Common myeloid progenitor, CD34-positive (primary cell): ENCODE measurements at regions not wholly inside any gene's neighbourhood (a gene's known extent, or its start where the extent isn't known, plus 50 kb on each side); places are given as distances from the start of the nearest gene placed in this dataset.

Experiments used
- CTCF ChIA-PET: fragments of 350-600 bp; sonication (Branson Sonifier 250); formaldehyde crosslinking; loops from one replicate; lab custom pipeline; 2021; ENCODE audit warnings: antibody characterized with exemption; lab: Charles Lee
- POLR2A ChIA-PET: fragments of 350-600 bp; sonication (Branson Sonifier 250); formaldehyde crosslinking; loops from one replicate; lab custom pipeline; 2021; ENCODE audit warnings: antibody characterized with exemption; lab: Charles Lee
- DNase-seq, 3 donors: peaks; one replicate each; pipeline versions ENCODE4 v3.0.0 to v3.0.0-alpha.2; 2013
- H3K27ac ChIP-seq, 2 experiments: 1 replicate in 1 of 2; 2 replicates in 1 of 2; pipeline ENCODE4 v1.7.0; 2013; ENCODE audit warnings: inconsistent platforms in 2 of 2, low read length in 2 of 2, mild to moderate bottlenecking in 2 of 2, low read depth in 1 of 2, moderate library complexity in 1 of 2; ENCODE audit not compliant: severe bottlenecking in 2 of 2, insufficient read depth in 1 of 2, poor library complexity in 1 of 2
- H3K27me3 ChIP-seq, 5 experiments: replicated peaks in 2 of 5; 1 replicate in 3 of 5; 2 replicates in 2 of 5; pipeline versions ENCODE4 v1.6.1 to v1.7.0; 2013; ENCODE audit warnings: low read length in 4 of 5, mild to moderate bottlenecking in 2 of 5, moderate library complexity in 2 of 5, inconsistent platforms in 1 of 5; ENCODE audit not compliant: insufficient read depth in 5 of 5, control insufficient read depth in 4 of 5
- H3K36me3 ChIP-seq, 4 experiments: 1 replicate in 2 of 4; 2 replicates in 2 of 4; pipeline versions ENCODE4 v1.6.1 to v1.7.0; 2013; ENCODE audit warnings: low read length in 3 of 4, control low read depth in 1 of 4, mild to moderate bottlenecking in 1 of 4; ENCODE audit not compliant: control insufficient read depth in 4 of 4, insufficient read depth in 4 of 4
- H3K4me1 ChIP-seq, 4 experiments: 1 replicate in 3 of 4; 2 replicates in 1 of 4; pipeline versions ENCODE4 v1.6.1 to v1.7.1; 2013; ENCODE audit warnings: low read length in 3 of 4, mild to moderate bottlenecking in 3 of 4, control low read depth in 1 of 4, inconsistent platforms in 1 of 4, moderate library complexity in 1 of 4; ENCODE audit not compliant: control insufficient read depth in 4 of 4, insufficient read depth in 4 of 4; ENCODE audit errors: control extremely low read depth in 1 of 4
- H3K4me3 ChIP-seq, 7 experiments: 1 replicate in 4 of 7; 2 replicates in 3 of 7; pipeline versions ENCODE4 v1.5.1 to v1.7.0; 2013; ENCODE audit warnings: mild to moderate bottlenecking in 7 of 7, low read length in 6 of 7, moderate library complexity in 6 of 7, inconsistent platforms in 2 of 7, low read depth in 2 of 7, control low read depth in 1 of 7; ENCODE audit not compliant: insufficient read depth in 4 of 7, control insufficient read depth in 1 of 7; ENCODE audit errors: extremely low read depth in 1 of 7
- H3K9me3 ChIP-seq, 5 experiments: 1 replicate in 4 of 5; 2 replicates in 1 of 5; pipeline versions ENCODE4 v1.6.1 to v1.7.1; 2013; ENCODE audit warnings: low read length in 4 of 5, mild to moderate bottlenecking in 2 of 5, inconsistent platforms in 1 of 5, low read depth in 1 of 5, moderate library complexity in 1 of 5; ENCODE audit not compliant: control insufficient read depth in 4 of 5, insufficient read depth in 2 of 5; ENCODE audit errors: control extremely low read depth in 1 of 5
- WGBS: methylation state at CpG from one replicate; pipeline ENCODE4 v1.1.5; 2013; ENCODE audit not compliant: insufficient coverage; 5-methylcytosine and 5-hydroxymethylcytosine counted together

DNA sequence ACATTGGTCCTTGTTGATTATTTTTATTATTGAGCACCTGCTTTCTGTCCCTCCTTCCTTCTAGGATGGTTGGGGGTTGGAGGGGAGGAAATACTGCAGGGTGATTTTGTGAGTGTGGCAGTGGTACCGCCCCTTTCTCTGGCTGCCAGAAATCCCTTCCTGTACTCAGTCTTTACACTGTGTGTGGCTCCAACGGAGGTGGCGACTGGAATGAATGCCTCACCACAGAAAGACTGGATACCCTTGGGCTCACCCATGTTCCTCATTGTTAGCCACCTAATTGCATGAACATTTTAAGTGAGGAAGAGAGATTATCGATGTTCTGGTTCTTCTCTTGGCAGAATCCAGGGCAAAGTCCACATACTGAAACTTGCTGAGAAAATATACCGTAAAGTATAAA, 272.0 kb upstream of the E2F7 start:
- Histone ChIP-seq H3K27ac (no peak overlapping the region), H3K36me3 (no peaks in the 10 kb centered on the region), H3K4me3 (no peak overlapping the region), H3K4me1 (peaks cover 0 to 11% (median 0%) of the 10 kb centered on the region in 4 experiments), H3K27me3 (no peaks in the 10 kb centered on the region), H3K9me3 (no peaks in the 10 kb centered on the region)
- DNase-seq = no peak
- POLR2A ChIA-PET = no interaction called here
- CTCF ChIA-PET = no interaction called here
- WGBS = 74% methylated on average over 2 of the region's 5 CpGs

- no peaks in the 10 kb centered on the region for H3K27me3 ChIP-seq
- CTCF ChIA-PET = no interaction called here
- POLR2A ChIA-PET = no interaction called here
- peaks cover 0 to 11% (median 0%) of the 10 kb centered on the region in 4 experiments for H3K4me1 ChIP-seq
- no peak for DNase-seq
- H3K27ac ChIP-seq = no peak overlapping the region
- 100% methylated on average over 1 of the region's 2 CpGs for WGBS
- no peaks in the 10 kb centered on the region for H3K9me3 ChIP-seq
- H3K36me3 ChIP-seq = no peaks in the 10 kb centered on the region
- no peak overlapping the region for H3K4me3 ChIP-seq
These were observed 269.4 kb upstream of the E2F7 start for GRCh38 chr12:77334806-77335205.

GRCh38 chr12:77328326-77328725, 263.0 kb upstream of the E2F7 start:
- POLR2A ChIA-PET = no interaction called here
- Histone ChIP-seq H3K4me1 (peaks cover 0 to 17% (median 9%) of the 10 kb centered on the region in 4 experiments), H3K9me3 (no peaks in the 10 kb centered on the region), H3K27ac (no peak overlapping the region), H3K27me3 (peaks cover 3 to 26% (median 10%) of the 10 kb centered on the region in 5 experiments), H3K36me3 (no peaks in the 10 kb centered on the region), H3K4me3 (no peak overlapping the region)
- WGBS = 97% methylated on average over 5 of the region's 7 CpGs
- DNase-seq = no peak
- CTCF ChIA-PET = no interaction called here

DNA sequence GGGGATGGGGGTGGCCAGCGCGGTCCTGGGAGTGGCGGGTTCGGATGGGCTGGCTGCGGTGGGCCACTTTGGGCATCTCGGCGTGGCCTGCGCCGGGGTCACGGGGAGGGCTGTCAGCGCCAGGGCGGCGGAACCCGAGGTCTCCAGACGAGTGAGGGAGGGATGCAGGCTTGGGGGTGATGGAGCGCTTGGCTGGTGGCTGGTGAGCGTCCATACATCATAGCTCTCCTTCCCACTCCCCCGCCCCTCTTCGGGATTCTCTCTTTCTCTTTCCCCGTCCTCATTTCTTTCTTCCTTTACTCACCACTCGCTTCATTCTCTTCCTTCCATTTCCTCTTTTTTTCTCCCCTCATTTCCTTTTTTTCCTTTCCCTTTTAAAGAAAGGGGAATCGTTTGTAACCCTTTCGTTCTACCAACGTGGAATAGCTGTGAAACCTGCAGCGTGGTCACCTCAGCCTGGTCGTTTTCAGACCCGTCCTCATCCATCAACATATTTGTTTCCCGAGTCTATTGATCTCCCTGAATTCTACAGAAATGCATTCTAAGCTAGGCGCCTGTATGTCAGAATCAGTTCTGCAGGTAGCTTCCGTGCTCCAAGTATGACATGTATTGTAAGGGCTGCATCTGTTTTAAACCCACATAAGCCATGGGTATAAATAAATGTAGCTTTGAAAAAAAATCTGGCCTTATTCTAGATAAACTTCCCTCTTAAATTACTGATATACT, 260.3 kb upstream of the E2F7 start:
- ChIA-PET CTCF (interaction anchor here (3.4 kb wide), 1 partner anchor 10 kb away, joined by 14 read pairs; no protein-coding TSS in a partner anchor), POLR2A (no interaction called here)
- peak overlapping the region in 3 of 7 experiments; percentile 65 to 85 (median 84) for H3K4me3 ChIP-seq
- 2% methylated on average over 11 of the region's 30 CpGs for WGBS
- H3K27ac ChIP-seq = no peak overlapping the region
- DNase-seq = peak; percentile 2 to 31 (median 17)
- H3K4me1 ChIP-seq = peaks cover 0 to 17% (median 9%) of the 10 kb centered on the region in 4 experiments
- no peaks in the 10 kb centered on the region for H3K36me3 ChIP-seq
- peaks cover 3 to 26% (median 10%) of the 10 kb centered on the region in 5 experiments for H3K27me3 ChIP-seq
- no peaks in the 10 kb centered on the region for H3K9me3 ChIP-seq

- no peaks in the 10 kb centered on the region for H3K36me3 ChIP-seq
- no peaks in the 10 kb centered on the region for H3K9me3 ChIP-seq
- ChIA-PET POLR2A (no interaction called here), CTCF (interaction anchor here (1.3 to 3.4 kb wide), 2 partner anchors 10 to 173 kb away, joined by 6 to 14 read pairs; no protein-coding TSS in a partner anchor)
- WGBS = under 1% methylated on average over 56 of the region's 64 CpGs
- H3K27me3 ChIP-seq = peaks cover 3 to 26% (median 10%) of the 10 kb centered on the region in 5 experiments
- H3K4me1 ChIP-seq = peaks cover 0 to 17% (median 9%) of the 10 kb centered on the region in 4 experiments
- peak overlapping the region; percentile 39 to 85 (median 61) for H3K4me3 ChIP-seq
- DNase-seq = peak; percentile 56 to 77 (median 71)
- H3K27ac ChIP-seq = no peak overlapping the region
These were observed 259.5 kb upstream of the E2F7 start for GRCh38 chr12:77324763-77325468.

- ChIA-PET CTCF (interaction anchor here (1.3 to 3.4 kb wide), 3 partner anchors 8 to 172 kb away, joined by 3 to 14 read pairs (median 6); no protein-coding TSS in a partner anchor), POLR2A (no interaction called here)
- H3K4me3 ChIP-seq = peak overlapping the region; percentile 39 to 85 (median 61)
- H3K27me3 ChIP-seq = peaks cover 3 to 26% (median 10%) of the 10 kb centered on the region in 5 experiments
- no peaks in the 10 kb centered on the region for H3K36me3 ChIP-seq
- peak in 1 of 3 donors; percentile 1 for DNase-seq
- H3K27ac ChIP-seq = no peak overlapping the region
- H3K4me1 ChIP-seq = peaks cover 0 to 17% (median 9%) of the 10 kb centered on the region in 4 experiments
- H3K9me3 ChIP-seq = no peaks in the 10 kb centered on the region
- WGBS = 0% methylated on average over 12 of the region's 15 CpGs
These were observed 259.0 kb upstream of the E2F7 start for GRCh38 chr12:77324416-77324762.
